OCI-LY3 (cell line): ENCODE measurements at regions not wholly inside any gene's neighbourhood (a gene's known extent, or its start where the extent isn't known, plus 50 kb on each side); places are given as distances from the start of the nearest gene placed in this dataset.

Source experiments
- EZH2phosphoT487 ChIP-seq: fragments of 200-600 bp; shearing (Covaris generic); IDR thresholded peaks from 2 replicates; pipeline ENCODE4 v1.6.1; 2018; ENCODE audit warnings: antibody characterized with exemption, mixed run types, low read depth
- TF ChIP-seq, protein P1 (sequence below): fragments of 200-600, 300-600 bp; sonication (generic); IDR thresholded peaks from 2 replicates; pipeline ENCODE4 v1.5.1; 2014; ENCODE audit warnings: antibody characterized with exemption, low read length, low read depth

DNA sequence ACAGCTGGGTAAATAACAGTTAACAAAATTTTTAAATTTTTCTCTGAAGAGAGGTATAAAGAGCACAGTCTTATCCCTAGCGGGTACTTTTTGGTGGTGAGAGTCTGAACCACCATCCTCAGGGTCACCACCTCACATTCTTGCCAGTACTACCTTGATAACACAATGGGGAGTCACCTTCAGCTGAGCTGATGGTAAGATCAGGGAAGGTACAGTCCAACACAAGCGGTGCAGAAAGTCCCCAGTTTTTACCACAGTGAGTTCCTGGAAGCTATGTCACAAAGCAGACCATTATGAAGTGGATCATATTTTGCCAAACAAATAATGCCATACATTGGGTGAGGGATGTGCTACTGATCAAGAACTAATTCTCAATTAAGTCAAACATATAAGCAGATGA, 176.9 kb downstream of the FASLG start:
- TF ChIP-seq, protein P1, sequence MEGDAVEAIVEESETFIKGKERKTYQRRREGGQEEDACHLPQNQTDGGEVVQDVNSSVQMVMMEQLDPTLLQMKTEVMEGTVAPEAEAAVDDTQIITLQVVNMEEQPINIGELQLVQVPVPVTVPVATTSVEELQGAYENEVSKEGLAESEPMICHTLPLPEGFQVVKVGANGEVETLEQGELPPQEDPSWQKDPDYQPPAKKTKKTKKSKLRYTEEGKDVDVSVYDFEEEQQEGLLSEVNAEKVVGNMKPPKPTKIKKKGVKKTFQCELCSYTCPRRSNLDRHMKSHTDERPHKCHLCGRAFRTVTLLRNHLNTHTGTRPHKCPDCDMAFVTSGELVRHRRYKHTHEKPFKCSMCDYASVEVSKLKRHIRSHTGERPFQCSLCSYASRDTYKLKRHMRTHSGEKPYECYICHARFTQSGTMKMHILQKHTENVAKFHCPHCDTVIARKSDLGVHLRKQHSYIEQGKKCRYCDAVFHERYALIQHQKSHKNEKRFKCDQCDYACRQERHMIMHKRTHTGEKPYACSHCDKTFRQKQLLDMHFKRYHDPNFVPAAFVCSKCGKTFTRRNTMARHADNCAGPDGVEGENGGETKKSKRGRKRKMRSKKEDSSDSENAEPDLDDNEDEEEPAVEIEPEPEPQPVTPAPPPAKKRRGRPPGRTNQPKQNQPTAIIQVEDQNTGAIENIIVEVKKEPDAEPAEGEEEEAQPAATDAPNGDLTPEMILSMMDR, result no peak
- TF ChIP-seq EZH2phosphoT487, result no peak
